ENCODE measurements at regions not wholly inside any gene's neighbourhood (a gene's known extent, or its start where the extent isn't known, plus 50 kb on each side); places are given as distances from the start of the nearest gene placed in this dataset.

DNA sequence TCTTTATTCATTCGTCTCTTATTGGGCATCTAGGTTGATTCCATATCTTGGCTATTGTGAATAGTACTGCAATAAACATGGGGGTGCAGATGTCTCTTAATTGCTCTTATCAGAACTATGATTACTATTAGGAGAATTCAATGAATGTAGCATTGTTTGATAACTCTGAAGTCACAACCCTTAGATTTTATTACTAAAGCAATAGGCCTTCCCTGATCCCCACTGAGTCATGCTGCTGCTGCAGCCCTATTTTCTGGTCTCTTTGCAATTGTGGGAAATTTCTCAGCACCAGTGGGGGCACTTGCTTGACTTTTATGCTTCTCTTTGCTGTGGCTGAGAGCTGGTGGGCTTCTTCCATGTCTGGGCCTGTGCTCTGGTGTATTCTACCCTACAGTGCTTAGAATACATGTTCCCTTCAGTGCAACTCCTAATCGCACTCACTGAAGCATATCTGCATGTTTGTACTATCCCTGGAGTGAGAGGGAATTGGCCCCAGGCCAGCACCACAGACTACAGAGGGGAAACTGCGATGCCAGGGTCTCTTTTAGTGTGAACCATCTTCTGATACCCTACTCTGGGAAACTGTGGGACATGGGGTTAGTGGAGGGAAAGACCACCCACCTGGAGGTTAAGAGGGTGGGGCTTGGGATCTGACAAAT, 52.2 kb upstream of the ROR1 start (continued):
- TF ChIP-seq, protein P1, sequence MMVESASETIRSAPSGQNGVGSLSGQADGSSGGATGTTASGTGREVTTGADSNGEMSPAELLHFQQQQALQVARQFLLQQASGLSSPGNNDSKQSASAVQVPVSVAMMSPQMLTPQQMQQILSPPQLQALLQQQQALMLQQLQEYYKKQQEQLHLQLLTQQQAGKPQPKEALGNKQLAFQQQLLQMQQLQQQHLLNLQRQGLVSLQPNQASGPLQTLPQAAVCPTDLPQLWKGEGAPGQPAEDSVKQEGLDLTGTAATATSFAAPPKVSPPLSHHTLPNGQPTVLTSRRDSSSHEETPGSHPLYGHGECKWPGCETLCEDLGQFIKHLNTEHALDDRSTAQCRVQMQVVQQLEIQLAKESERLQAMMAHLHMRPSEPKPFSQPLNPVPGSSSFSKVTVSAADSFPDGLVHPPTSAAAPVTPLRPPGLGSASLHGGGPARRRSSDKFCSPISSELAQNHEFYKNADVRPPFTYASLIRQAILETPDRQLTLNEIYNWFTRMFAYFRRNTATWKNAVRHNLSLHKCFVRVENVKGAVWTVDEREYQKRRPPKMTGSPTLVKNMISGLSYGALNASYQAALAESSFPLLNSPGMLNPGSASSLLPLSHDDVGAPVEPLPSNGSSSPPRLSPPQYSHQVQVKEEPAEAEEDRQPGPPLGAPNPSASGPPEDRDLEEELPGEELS (CRISPR knock-in tag; IDR thresholded peaks at IDR 0.05) = no peak
- TF ChIP-seq, protein P2, sequence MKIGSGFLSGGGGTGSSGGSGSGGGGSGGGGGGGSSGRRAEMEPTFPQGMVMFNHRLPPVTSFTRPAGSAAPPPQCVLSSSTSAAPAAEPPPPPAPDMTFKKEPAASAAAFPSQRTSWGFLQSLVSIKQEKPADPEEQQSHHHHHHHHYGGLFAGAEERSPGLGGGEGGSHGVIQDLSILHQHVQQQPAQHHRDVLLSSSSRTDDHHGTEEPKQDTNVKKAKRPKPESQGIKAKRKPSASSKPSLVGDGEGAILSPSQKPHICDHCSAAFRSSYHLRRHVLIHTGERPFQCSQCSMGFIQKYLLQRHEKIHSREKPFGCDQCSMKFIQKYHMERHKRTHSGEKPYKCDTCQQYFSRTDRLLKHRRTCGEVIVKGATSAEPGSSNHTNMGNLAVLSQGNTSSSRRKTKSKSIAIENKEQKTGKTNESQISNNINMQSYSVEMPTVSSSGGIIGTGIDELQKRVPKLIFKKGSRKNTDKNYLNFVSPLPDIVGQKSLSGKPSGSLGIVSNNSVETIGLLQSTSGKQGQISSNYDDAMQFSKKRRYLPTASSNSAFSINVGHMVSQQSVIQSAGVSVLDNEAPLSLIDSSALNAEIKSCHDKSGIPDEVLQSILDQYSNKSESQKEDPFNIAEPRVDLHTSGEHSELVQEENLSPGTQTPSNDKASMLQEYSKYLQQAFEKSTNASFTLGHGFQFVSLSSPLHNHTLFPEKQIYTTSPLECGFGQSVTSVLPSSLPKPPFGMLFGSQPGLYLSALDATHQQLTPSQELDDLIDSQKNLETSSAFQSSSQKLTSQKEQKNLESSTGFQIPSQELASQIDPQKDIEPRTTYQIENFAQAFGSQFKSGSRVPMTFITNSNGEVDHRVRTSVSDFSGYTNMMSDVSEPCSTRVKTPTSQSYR (CRISPR knock-in tag; IDR thresholded peaks at IDR 0.05) = no peak
- TF ChIP-seq, protein P3, sequence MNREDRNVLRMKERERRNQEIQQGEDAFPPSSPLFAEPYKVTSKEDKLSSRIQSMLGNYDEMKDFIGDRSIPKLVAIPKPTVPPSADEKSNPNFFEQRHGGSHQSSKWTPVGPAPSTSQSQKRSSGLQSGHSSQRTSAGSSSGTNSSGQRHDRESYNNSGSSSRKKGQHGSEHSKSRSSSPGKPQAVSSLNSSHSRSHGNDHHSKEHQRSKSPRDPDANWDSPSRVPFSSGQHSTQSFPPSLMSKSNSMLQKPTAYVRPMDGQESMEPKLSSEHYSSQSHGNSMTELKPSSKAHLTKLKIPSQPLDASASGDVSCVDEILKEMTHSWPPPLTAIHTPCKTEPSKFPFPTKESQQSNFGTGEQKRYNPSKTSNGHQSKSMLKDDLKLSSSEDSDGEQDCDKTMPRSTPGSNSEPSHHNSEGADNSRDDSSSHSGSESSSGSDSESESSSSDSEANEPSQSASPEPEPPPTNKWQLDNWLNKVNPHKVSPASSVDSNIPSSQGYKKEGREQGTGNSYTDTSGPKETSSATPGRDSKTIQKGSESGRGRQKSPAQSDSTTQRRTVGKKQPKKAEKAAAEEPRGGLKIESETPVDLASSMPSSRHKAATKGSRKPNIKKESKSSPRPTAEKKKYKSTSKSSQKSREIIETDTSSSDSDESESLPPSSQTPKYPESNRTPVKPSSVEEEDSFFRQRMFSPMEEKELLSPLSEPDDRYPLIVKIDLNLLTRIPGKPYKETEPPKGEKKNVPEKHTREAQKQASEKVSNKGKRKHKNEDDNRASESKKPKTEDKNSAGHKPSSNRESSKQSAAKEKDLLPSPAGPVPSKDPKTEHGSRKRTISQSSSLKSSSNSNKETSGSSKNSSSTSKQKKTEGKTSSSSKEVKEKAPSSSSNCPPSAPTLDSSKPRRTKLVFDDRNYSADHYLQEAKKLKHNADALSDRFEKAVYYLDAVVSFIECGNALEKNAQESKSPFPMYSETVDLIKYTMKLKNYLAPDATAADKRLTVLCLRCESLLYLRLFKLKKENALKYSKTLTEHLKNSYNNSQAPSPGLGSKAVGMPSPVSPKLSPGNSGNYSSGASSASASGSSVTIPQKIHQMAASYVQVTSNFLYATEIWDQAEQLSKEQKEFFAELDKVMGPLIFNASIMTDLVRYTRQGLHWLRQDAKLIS (CRISPR knock-in tag; IDR thresholded peaks at IDR 0.05; ENCODE audit: borderline replicate concordance) = no peak
- no peak for TF ChIP-seq SMAD4 (CRISPR knock-in tag; IDR thresholded peaks at IDR 0.05)

DNA sequence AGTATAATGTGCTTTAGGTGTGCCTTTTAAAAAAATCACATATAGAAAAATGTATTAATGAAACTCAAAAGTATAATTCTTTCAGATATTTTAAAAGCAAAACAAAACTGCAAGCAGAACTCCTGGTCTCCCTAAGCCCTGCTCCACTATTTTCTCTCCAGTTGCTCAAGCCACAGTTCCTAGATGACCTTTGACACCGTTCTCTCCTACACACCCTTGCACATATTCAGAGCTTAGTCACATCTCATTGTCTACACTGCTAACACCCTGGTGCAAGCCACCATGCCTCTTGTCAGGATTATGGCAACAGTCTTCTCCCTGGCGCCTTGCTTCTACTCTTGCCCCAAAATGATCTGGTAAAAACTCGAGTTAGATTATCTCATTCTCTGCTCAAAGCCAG, 50.2 kb upstream of the ROR1 start:
- ChIA-PET CTCF (interaction anchor here (1.6 kb wide), 1 partner anchor 32 kb away, joined by 8 read pairs; no protein-coding TSS in a partner anchor), POLR2A (interaction anchor here (1.2 kb wide), 1 partner anchor 9 kb away, joined by 3 read pairs; no protein-coding TSS in a partner anchor)
- no peak for ATAC-seq
- Mint-ChIP-seq H3K9me3 (peaks cover 17% of the 10 kb centered on the region), H3K36me3 (peaks cover 13% of the 10 kb centered on the region), H3K27me3 (ENCODE audit: low read depth) (peaks cover 5% of the 10 kb centered on the region; the same call in 1 of the 2 replicates), H3K27ac (no peak overlapping the region), H3K4me1 (peaks cover 27% of the 10 kb centered on the region), H3K4me3 (no peak overlapping the region)
- no peak for DNase-seq (ENCODE audit: low spot score)
- TF ChIP-seq ZNF423 (CRISPR knock-in tag; IDR thresholded peaks at IDR 0.05) (no peak), GTF2I (CRISPR knock-in tag; conservative IDR thresholded peaks at IDR 0.05) (no peak), ATF1 (CRISPR knock-in tag; IDR thresholded peaks at IDR 0.05) (no peak), RELA (CRISPR knock-in tag; IDR thresholded peaks at IDR 0.05; ENCODE audit: borderline replicate concordance) (no peak)
- TF ChIP-seq, protein P4, sequence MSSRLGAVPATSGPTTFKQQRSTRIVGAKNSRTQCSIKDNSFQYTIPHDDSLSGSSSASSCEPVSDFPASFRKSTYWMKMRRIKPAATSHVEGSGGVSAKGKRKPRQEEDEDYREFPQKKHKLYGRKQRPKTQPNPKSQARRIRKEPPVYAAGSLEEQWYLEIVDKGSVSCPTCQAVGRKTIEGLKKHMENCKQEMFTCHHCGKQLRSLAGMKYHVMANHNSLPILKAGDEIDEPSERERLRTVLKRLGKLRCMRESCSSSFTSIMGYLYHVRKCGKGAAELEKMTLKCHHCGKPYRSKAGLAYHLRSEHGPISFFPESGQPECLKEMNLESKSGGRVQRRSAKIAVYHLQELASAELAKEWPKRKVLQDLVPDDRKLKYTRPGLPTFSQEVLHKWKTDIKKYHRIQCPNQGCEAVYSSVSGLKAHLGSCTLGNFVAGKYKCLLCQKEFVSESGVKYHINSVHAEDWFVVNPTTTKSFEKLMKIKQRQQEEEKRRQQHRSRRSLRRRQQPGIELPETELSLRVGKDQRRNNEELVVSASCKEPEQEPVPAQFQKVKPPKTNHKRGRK (CRISPR knock-in tag; IDR thresholded peaks at IDR 0.05; ENCODE audit: borderline replicate concordance) = no peak
- TF ChIP-seq, protein P5, sequence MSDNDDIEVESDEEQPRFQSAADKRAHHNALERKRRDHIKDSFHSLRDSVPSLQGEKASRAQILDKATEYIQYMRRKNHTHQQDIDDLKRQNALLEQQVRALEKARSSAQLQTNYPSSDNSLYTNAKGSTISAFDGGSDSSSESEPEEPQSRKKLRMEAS (CRISPR knock-in tag; IDR thresholded peaks at IDR 0.05) = no peak
- TF ChIP-seq, protein P6, sequence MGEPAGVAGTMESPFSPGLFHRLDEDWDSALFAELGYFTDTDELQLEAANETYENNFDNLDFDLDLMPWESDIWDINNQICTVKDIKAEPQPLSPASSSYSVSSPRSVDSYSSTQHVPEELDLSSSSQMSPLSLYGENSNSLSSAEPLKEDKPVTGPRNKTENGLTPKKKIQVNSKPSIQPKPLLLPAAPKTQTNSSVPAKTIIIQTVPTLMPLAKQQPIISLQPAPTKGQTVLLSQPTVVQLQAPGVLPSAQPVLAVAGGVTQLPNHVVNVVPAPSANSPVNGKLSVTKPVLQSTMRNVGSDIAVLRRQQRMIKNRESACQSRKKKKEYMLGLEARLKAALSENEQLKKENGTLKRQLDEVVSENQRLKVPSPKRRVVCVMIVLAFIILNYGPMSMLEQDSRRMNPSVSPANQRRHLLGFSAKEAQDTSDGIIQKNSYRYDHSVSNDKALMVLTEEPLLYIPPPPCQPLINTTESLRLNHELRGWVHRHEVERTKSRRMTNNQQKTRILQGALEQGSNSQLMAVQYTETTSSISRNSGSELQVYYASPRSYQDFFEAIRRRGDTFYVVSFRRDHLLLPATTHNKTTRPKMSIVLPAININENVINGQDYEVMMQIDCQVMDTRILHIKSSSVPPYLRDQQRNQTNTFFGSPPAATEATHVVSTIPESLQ (CRISPR knock-in tag; IDR thresholded peaks at IDR 0.05) = no peak
